Esophagus muscularis mucosa (tissue), 4 donors: ENCODE measurements at regions not wholly inside any gene's neighbourhood (a gene's known extent, or its start where the extent isn't known, plus 50 kb on each side); places are given as distances from the start of the nearest gene placed in this dataset.

Experiments used
- EP300 ChIP-seq: sonication (generic); formaldehyde crosslinking; IDR thresholded peaks from one replicate; pipeline ENCODE4 v1.6.1; 2017; ENCODE audit warnings: antibody characterized with exemption
- POLR2A ChIP-seq: fragments of 450-650 bp; IDR thresholded peaks from one replicate; pipeline ENCODE4 v1.6.1; 2017; ENCODE audit warnings: antibody characterized with exemption, moderate library complexity, mild to moderate bottlenecking, low read depth
- POLR2AphosphoS5 ChIP-seq, 2 donors: sonication (generic); formaldehyde crosslinking; IDR thresholded peaks; one replicate each; pipeline ENCODE4 v1.6.1; 2017; ENCODE audit warnings: antibody characterized with exemption in 2 of 2
- TF ChIP-seq, protein P1 (sequence below), 3 experiments: fragments of 200-600 bp in 2 of 3; fragments of 450-650 bp in 1 of 3; sonication (generic) in 2 of 3; IDR thresholded peaks; one replicate each; pipeline ENCODE4 v1.5.1; 2017 to 2019; ENCODE audit warnings: antibody characterized with exemption in 3 of 3, mild to moderate bottlenecking in 2 of 3, moderate library complexity in 1 of 3

- TF ChIP-seq POLR2A (no peak), EP300 (no peak), POLR2AphosphoS5 (IDR thresholded peaks at IDR 0.05) (no peak)
- TF ChIP-seq, protein P1, sequence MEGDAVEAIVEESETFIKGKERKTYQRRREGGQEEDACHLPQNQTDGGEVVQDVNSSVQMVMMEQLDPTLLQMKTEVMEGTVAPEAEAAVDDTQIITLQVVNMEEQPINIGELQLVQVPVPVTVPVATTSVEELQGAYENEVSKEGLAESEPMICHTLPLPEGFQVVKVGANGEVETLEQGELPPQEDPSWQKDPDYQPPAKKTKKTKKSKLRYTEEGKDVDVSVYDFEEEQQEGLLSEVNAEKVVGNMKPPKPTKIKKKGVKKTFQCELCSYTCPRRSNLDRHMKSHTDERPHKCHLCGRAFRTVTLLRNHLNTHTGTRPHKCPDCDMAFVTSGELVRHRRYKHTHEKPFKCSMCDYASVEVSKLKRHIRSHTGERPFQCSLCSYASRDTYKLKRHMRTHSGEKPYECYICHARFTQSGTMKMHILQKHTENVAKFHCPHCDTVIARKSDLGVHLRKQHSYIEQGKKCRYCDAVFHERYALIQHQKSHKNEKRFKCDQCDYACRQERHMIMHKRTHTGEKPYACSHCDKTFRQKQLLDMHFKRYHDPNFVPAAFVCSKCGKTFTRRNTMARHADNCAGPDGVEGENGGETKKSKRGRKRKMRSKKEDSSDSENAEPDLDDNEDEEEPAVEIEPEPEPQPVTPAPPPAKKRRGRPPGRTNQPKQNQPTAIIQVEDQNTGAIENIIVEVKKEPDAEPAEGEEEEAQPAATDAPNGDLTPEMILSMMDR (IDR thresholded peaks at IDR 0.05), result no peak
Measured at GRCh38 chr3:162250782-162251181, 754.2 kb downstream of the OTOL1 start.
